Cardiac septum (tissue), 1 donor: ENCODE measurements at regions not wholly inside any gene's neighbourhood (a gene's known extent, or its start where the extent isn't known, plus 50 kb on each side); places are given as distances from the start of the nearest gene placed in this dataset.

Source experiments
- DNase-seq: peaks from one replicate; pipeline ENCODE4 v3.0.0-alpha.2; 2020; ENCODE audit warnings: low spot score
- intact Hi-C: fragments of 100-400 bp; cut with DNase I; formaldehyde crosslinking; loops from one replicate; pipeline ENCODE4 v1.14.0; 2022
- donor health status: DM: no; HTN: no; CAD: no.

GRCh38 chr6:148104131-148104530 is 238.5 kb upstream of the SASH1 start:
- DNase-seq: no peak
- intact Hi-C loops: no loop called here

DNA sequence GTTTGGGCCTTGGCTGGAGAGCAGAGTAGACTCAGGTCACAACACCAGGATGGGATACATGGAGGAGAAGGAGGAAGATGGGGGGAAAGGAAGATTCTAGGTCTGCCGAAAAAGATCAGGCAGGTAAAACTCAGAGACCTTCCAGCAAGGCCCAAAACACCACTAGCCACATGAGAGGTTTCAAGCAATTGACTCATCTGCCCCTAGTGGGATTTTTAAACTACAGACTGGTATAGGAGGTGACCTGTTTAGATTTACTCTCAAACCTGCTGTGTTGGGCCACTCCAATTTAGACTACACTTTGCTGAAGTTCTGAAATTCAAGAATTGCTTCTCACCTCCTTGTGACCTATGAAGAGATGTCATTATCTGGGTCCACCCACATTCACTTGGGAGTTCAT is 236.9 kb upstream of the SASH1 start:
- no peak for DNase-seq
- intact Hi-C loops: no loop called here

- intact Hi-C loops: no loop called here
- DNase-seq: no peak
These were observed 234.7 kb upstream of the SASH1 start for GRCh38 chr6:148107911-148108310.

- intact Hi-C loops: no loop called here
- DNase-seq: no peak
These were observed 232.9 kb upstream of the SASH1 start for GRCh38 chr6:148109732-148110131.

GRCh38 chr6:148110925-148111324 is 231.7 kb upstream of the SASH1 start:
- intact Hi-C loops: no loop called here
- no peak for DNase-seq

DNA sequence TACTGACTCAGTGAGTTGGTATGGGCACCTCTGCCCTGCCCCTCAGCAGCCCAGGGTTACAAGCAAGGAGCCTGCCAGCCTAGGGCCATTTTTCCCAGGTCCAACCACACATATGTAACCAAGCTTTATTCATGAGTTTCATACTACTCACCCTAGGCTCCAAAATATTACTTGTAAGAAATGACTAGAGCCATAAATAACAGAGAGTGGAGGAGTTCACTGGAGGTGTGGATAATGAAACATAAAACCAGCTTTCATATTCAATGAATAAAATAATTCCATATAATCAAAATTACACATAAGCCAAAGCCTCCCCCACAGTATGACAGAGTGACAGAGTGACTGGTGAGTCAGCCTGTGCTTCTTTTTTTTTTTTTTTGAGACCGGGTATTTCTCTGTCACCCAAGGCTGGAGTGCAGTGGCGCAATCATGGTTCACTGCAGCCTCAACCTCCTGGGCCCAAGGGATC is 229.8 kb upstream of the SASH1 start:
- intact Hi-C loops: no loop called here
- no peak for DNase-seq

- no peak for DNase-seq
- intact Hi-C loops: no loop called here
These were observed 226.6 kb upstream of the SASH1 start for GRCh38 chr6:148116001-148116400.

- intact Hi-C loops: no loop called here
- DNase-seq: no peak
These were observed 224.4 kb upstream of the SASH1 start for GRCh38 chr6:148118244-148118643.

GRCh38 chr6:148128014-148128730 is 214.5 kb upstream of the SASH1 start:
- intact Hi-C loops: no loop called here
- no peak for DNase-seq

DNA sequence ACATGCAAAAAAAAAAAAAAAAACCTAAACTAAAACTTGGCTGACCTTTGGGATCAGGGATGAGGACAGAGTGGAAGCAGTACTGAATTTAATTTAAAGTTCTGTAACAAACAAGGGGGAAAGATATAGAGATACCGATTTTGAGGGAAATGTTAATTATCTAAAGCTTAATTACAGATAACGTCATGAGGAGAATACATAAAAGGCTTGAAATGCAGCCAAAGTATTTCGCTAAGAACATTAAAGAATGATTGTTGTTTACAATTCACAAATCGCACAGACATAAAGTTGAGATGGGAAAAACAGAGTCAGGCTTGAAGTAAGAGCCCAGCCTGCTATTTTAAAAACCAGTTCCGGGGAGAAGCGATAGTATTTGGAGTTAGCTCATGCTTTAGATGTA is 208.0 kb upstream of the SASH1 start:
- DNase-seq: no peak

GRCh38 chr6:148136586-148136985 is 206.1 kb upstream of the SASH1 start:
- DNase-seq: no peak
- intact Hi-C loops: no loop called here

More for the DNA sequence above, 208.0 kb upstream of the SASH1 start:
- intact Hi-C loops: no loop called here

DNA sequence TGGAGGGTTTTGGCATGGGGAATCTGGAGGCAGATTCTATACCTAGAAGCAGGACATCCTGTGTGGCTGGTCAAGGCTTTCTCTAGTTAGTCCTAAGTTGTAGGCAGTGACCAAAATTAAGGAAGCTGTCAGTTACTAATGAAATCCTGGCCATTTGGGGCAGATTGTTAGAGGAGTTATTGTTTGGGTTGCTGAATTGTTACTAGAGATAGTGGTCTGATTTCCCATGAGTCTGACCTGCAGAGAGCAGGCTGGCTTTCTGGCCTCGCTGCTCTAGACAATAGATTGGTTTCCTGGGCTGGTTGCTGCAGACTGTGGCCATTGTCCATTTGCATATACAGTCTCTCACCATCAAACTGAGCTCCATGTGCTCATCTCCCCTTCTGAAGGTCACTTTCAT is 205.0 kb upstream of the SASH1 start:
- DNase-seq: no peak
- intact Hi-C loops: no loop called here

DNA sequence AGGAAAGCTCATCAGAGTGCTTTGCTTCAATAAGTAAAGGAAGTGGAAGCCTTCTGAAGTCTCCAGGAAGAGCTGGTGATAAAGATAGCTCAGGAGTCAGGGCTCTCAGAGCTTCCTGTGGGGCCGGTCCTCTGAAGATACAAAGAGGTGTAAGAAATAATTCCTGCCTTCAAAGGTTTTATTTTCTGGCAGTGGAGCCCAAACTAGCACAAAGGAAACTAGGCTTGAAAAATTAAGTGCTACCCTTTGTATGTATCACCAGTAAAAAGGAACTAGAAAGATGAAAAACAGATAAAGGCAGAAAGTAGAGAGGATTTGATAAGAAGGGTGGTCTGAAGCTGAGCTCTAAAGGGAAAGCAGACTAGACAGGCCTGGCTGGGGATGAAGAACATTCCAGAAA is 204.1 kb upstream of the SASH1 start:
- intact Hi-C loops: no loop called here
- DNase-seq: no peak

- intact Hi-C loops: no loop called here
- no peak for DNase-seq
These were observed 201.7 kb upstream of the SASH1 start for GRCh38 chr6:148140772-148141557.

GRCh38 chr6:148142821-148143220 is 199.8 kb upstream of the SASH1 start:
- no peak for DNase-seq

GRCh38 chr6:148143771-148144170 is 198.9 kb upstream of the SASH1 start:
- no peak for DNase-seq
- intact Hi-C loops: no loop called here

More at GRCh38 chr6:148142821-148143220, 199.8 kb upstream of the SASH1 start:
- intact Hi-C loops: no loop called here

DNA sequence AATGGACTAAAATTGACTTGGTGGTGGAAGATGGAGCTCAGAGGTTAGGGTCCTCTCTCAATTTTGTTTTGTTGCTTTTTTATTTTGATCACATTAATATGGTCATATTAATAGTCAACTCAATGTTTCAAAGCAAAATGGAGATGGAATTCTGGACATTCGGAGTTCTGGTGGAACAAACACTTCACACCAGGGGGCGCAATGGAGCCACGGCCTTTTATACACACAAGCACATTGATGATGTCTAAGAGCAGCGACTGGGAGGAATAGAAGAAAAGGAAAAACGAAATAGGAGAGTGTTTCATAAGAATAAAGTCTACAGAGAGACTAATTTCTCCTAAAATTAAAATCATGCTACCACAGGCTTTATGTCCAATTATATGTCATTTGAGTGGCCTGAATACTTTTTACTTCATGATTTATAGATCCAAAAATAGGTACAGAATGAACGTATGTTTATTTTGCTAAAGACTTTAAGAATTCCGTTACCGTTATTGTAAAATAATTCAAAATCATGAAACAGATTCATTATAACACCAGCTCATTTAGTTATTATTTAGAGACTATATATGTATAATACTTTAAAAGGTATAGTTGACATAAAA is 197.6 kb upstream of the SASH1 start:
- intact Hi-C loops: no loop called here
- no peak for DNase-seq

DNA sequence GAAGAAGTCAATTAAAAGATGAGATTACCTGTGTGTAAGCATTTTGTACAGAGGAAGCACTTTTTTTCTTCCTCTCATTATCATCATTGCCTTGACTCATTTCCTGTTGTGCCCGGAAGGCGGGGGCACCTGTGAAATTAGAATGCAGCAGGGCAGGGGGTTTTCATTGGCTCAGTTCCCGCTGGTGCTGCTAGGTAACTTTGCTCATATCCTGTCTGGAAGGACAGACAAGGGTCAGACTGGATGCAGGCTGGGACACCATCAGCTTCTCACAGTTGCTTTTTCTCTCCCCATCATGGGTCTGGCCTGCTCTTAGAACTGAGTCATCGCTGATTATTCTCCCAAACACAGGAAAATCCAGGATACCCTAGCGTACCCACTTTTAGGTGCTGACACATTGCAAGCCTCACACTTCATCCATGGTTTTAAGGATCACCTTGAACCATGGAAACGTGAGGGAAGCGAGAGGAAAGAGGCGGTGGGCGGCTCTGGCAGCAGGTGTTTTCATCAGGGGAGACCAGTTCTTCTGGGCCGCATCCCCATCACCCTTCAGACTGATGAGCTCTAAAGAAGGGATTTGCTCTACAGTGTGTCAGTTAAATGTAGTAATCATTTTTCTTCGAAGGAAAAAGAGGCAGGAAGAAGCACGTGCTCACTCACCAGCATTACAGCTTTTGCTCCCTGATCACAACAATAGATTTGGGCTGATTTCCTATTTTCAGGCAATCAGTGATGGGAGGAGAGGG is 195.7 kb upstream of the SASH1 start:
- intact Hi-C loops: no loop called here
- no peak for DNase-seq

GRCh38 chr6:148147463-148147830 is 195.2 kb upstream of the SASH1 start:
- DNase-seq: no peak
- intact Hi-C loops: no loop called here
